ENCODE measurements at regions not wholly inside any gene's neighbourhood (a gene's known extent, or its start where the extent isn't known, plus 50 kb on each side); places are given as distances from the start of the nearest gene placed in this dataset.

DNA sequence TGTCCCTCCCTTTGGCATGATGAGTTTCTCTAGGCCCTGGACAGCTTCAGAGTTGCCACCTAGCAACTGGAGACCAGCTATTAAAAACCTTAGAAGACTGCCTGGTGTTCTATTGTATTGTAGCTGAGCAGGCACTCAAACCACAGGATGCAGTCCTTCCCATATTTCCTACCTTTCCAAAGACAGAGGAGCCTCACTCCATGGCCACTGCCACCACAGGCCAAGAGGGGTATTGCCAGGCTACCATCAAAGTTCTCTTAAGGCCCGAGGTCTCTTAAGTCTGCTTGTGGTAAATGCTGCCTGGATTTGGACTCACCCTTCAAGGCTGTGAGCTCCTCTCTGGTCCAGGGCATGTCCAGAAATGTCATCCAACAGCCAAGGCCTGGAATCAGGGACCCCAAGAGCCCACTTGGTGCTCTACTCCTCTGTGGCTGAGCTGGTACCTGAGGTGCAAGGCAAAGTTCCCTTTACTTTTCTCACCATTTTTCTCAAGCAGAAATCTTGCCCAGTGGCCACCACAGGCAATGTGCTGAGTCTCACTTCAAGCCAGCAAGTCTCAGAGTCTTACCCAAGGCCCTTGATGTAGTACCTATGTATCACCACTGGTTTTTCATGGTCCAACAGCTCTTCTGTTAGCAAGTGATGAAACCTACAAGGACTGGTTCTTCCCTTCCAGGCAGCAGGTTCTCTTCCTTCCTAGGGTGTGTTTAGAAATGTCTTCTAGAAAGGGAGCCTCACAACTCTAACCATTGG lies 269.4 kb downstream of the AMY1C start:
- TF ChIP-seq POLR2AphosphoS5 (IDR thresholded peaks at IDR 0.05; ENCODE audit: insufficient read depth, low read depth, low read length): no peak
- TF ChIP-seq, protein P1, sequence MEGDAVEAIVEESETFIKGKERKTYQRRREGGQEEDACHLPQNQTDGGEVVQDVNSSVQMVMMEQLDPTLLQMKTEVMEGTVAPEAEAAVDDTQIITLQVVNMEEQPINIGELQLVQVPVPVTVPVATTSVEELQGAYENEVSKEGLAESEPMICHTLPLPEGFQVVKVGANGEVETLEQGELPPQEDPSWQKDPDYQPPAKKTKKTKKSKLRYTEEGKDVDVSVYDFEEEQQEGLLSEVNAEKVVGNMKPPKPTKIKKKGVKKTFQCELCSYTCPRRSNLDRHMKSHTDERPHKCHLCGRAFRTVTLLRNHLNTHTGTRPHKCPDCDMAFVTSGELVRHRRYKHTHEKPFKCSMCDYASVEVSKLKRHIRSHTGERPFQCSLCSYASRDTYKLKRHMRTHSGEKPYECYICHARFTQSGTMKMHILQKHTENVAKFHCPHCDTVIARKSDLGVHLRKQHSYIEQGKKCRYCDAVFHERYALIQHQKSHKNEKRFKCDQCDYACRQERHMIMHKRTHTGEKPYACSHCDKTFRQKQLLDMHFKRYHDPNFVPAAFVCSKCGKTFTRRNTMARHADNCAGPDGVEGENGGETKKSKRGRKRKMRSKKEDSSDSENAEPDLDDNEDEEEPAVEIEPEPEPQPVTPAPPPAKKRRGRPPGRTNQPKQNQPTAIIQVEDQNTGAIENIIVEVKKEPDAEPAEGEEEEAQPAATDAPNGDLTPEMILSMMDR (IDR thresholded peaks at IDR 0.05; ENCODE audit: extremely low read depth in 1 of 2, insufficient read depth in 1 of 2, low read depth in 1 of 2, low read length in 2 of 2): no peak
- TF ChIP-seq POLR2A (IDR thresholded peaks at IDR 0.05; ENCODE audit: low read depth, low read length): no peak
- no peak for TF ChIP-seq EZH2 (IDR thresholded peaks at IDR 0.05; ENCODE audit: borderline replicate concordance, low read depth, low read length, severe bottlenecking)
- TF ChIP-seq, protein P2, sequence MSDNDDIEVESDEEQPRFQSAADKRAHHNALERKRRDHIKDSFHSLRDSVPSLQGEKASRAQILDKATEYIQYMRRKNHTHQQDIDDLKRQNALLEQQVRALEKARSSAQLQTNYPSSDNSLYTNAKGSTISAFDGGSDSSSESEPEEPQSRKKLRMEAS (IDR thresholded peaks at IDR 0.05; ENCODE audit: insufficient read depth, insufficient read length): no peak
- no peak for TF ChIP-seq GATA2 (IDR thresholded peaks at IDR 0.05; ENCODE audit: insufficient read depth, insufficient read length, low read depth, low read length)
- TF ChIP-seq JUN (IDR thresholded peaks at IDR 0.05; ENCODE audit: borderline replicate concordance, insufficient read depth, insufficient read length, low read depth): no peak

Data from endothelial cell of umbilical vein (primary cell).